ENCODE measurements at regions not wholly inside any gene's neighbourhood (a gene's known extent, or its start where the extent isn't known, plus 50 kb on each side); places are given as distances from the start of the nearest gene placed in this dataset.

- TF ChIP-seq JUN (IDR thresholded peaks at IDR 0.05): no peak
- no peak for TF ChIP-seq RCOR1 (IDR thresholded peaks at IDR 0.05; ENCODE audit: low read depth, low read length)
- TF ChIP-seq, protein P1, sequence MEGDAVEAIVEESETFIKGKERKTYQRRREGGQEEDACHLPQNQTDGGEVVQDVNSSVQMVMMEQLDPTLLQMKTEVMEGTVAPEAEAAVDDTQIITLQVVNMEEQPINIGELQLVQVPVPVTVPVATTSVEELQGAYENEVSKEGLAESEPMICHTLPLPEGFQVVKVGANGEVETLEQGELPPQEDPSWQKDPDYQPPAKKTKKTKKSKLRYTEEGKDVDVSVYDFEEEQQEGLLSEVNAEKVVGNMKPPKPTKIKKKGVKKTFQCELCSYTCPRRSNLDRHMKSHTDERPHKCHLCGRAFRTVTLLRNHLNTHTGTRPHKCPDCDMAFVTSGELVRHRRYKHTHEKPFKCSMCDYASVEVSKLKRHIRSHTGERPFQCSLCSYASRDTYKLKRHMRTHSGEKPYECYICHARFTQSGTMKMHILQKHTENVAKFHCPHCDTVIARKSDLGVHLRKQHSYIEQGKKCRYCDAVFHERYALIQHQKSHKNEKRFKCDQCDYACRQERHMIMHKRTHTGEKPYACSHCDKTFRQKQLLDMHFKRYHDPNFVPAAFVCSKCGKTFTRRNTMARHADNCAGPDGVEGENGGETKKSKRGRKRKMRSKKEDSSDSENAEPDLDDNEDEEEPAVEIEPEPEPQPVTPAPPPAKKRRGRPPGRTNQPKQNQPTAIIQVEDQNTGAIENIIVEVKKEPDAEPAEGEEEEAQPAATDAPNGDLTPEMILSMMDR (IDR thresholded peaks at IDR 0.05): no peak
- TF ChIP-seq MAFK (IDR thresholded peaks at IDR 0.05; ENCODE audit: partially characterized antibody): no peak
- TF ChIP-seq SMC3 (IDR thresholded peaks at IDR 0.05): no peak
- TF ChIP-seq POLR2AphosphoS2 (conservative IDR thresholded peaks at IDR 0.05; ENCODE audit: low read length): no peak
- TF ChIP-seq POLR2A (IDR thresholded peaks at IDR 0.05; ENCODE audit: low read length): no peak
- TF ChIP-seq, protein P2, sequence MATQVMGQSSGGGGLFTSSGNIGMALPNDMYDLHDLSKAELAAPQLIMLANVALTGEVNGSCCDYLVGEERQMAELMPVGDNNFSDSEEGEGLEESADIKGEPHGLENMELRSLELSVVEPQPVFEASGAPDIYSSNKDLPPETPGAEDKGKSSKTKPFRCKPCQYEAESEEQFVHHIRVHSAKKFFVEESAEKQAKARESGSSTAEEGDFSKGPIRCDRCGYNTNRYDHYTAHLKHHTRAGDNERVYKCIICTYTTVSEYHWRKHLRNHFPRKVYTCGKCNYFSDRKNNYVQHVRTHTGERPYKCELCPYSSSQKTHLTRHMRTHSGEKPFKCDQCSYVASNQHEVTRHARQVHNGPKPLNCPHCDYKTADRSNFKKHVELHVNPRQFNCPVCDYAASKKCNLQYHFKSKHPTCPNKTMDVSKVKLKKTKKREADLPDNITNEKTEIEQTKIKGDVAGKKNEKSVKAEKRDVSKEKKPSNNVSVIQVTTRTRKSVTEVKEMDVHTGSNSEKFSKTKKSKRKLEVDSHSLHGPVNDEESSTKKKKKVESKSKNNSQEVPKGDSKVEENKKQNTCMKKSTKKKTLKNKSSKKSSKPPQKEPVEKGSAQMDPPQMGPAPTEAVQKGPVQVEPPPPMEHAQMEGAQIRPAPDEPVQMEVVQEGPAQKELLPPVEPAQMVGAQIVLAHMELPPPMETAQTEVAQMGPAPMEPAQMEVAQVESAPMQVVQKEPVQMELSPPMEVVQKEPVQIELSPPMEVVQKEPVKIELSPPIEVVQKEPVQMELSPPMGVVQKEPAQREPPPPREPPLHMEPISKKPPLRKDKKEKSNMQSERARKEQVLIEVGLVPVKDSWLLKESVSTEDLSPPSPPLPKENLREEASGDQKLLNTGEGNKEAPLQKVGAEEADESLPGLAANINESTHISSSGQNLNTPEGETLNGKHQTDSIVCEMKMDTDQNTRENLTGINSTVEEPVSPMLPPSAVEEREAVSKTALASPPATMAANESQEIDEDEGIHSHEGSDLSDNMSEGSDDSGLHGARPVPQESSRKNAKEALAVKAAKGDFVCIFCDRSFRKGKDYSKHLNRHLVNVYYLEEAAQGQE (IDR thresholded peaks at IDR 0.05): no peak
- TF ChIP-seq E2F6 (IDR thresholded peaks at IDR 0.05; ENCODE audit: borderline replicate concordance, low read depth): no peak
- no peak for TF ChIP-seq EP300 (IDR thresholded peaks at IDR 0.05)
- TF ChIP-seq NR3C1 (IDR thresholded peaks at IDR 0.05): no peak
- no peak for TF ChIP-seq MYC (IDR thresholded peaks at IDR 0.05; ENCODE audit: borderline replicate concordance, low read length)
- TF ChIP-seq CBX8 (IDR thresholded peaks at IDR 0.05): no peak
Observed at GRCh38 chr10:123548770-123549169, 117.4 kb upstream of the GPR26 start.
